GM18505 (cell line): ENCODE measurements at regions not wholly inside any gene's neighbourhood (a gene's known extent, or its start where the extent isn't known, plus 50 kb on each side); places are given as distances from the start of the nearest gene placed in this dataset.

ENCODE experiments used
- ATAC-seq: cut with Tn5 transposase; IDR thresholded peaks from one replicate; pipeline ENCODE4 v1.9.1; 2021; ENCODE audit not compliant: unreplicated experiment
- POLR2A ChIP-seq: IDR thresholded peaks from 4 replicates; pipeline ENCODE4 v1.6.1; 2011; ENCODE audit warnings: borderline replicate concordance; ENCODE audit not compliant: insufficient read depth, insufficient read length; ENCODE audit errors: extremely low read depth

GRCh38 chr15:69661871-69662644 lies 209.4 kb downstream of the RPLP1 start:
- TF ChIP-seq POLR2A = no peak
- ATAC-seq = no peak

- no peak for TF ChIP-seq POLR2A
- no peak for ATAC-seq
Observed at GRCh38 chr15:69662645-69663000, 210.0 kb downstream of the RPLP1 start.

- no peak for ATAC-seq
- TF ChIP-seq POLR2A = no peak
Observed at GRCh38 chr15:69663441-69663840, 210.8 kb downstream of the RPLP1 start.

- no peak for ATAC-seq
- no peak for TF ChIP-seq POLR2A
Observed at GRCh38 chr15:69663982-69664381, 211.4 kb downstream of the RPLP1 start.

- no peak for TF ChIP-seq POLR2A
- ATAC-seq = no peak
Observed at GRCh38 chr15:69664572-69665571, 212.3 kb downstream of the RPLP1 start.

- ATAC-seq = no peak
Observed at GRCh38 chr15:69665641-69666111, 213.1 kb downstream of the RPLP1 start.

GRCh38 chr15:69666441-69666882 lies 213.8 kb downstream of the RPLP1 start:
- TF ChIP-seq POLR2A = no peak
- no peak for ATAC-seq

More at GRCh38 chr15:69665641-69666111, 213.1 kb downstream of the RPLP1 start:
- no peak for TF ChIP-seq POLR2A

- peak; percentile 14 for TF ChIP-seq POLR2A
- peak; percentile 40 for ATAC-seq
Observed at GRCh38 chr15:69666921-69667811, 214.5 kb downstream of the RPLP1 start.

GRCh38 chr15:69668039-69668705 lies 215.6 kb downstream of the RPLP1 start:
- TF ChIP-seq POLR2A = no peak
- ATAC-seq = no peak

- TF ChIP-seq POLR2A = no peak
- ATAC-seq = peak; percentile 53
Observed at GRCh38 chr15:69668963-69669362, 216.3 kb downstream of the RPLP1 start.

GRCh38 chr15:69669446-69669845 lies 216.8 kb downstream of the RPLP1 start:
- ATAC-seq = no peak
- TF ChIP-seq POLR2A = no peak

- no peak for TF ChIP-seq POLR2A
- ATAC-seq = no peak
Observed at GRCh38 chr15:69673291-69673881, 220.8 kb downstream of the RPLP1 start.

- no peak for ATAC-seq
- no peak for TF ChIP-seq POLR2A
Observed at GRCh38 chr15:69675731-69676130, 223.1 kb downstream of the RPLP1 start.

GRCh38 chr15:69677403-69677802 lies 224.8 kb downstream of the RPLP1 start:
- no peak for TF ChIP-seq POLR2A
- ATAC-seq = no peak
